Natural killer cell (primary cell): ENCODE measurements at regions not wholly inside any gene's neighbourhood (a gene's known extent, or its start where the extent isn't known, plus 50 kb on each side); places are given as distances from the start of the nearest gene placed in this dataset.

Experiments used
- ATAC-seq, 3 donors: fragments of 150-1000 bp in 2 of 3; fragments of 200-7000 bp in 1 of 3; cut with Tn5 transposase; 1 replicate in 1 of 3; 2 replicates in 2 of 3; pipeline ENCODE4 v1.10.0; 2021; ENCODE audit warnings: mild to moderate bottlenecking in 2 of 3, moderate library complexity in 2 of 3
- DNase-seq, 2 donors: peaks; one replicate each; pipeline versions ENCODE4 v3.0.0 to v3.0.0-alpha.2; 2013 to 2021; ENCODE audit warnings: mixed read lengths in 1 of 2
- H3K27ac ChIP-seq: one replicate; pipeline ENCODE4 v1.5.1; 2013; ENCODE audit warnings: mild to moderate bottlenecking, low read length
- H3K27me3 ChIP-seq: one replicate; pipeline ENCODE4 v1.6.1; 2013; ENCODE audit warnings: low read length; ENCODE audit not compliant: control insufficient read depth, insufficient read depth
- H3K36me3 ChIP-seq: one replicate; pipeline ENCODE4 v1.6.1; 2013; ENCODE audit warnings: low read length; ENCODE audit not compliant: control insufficient read depth, insufficient read depth
- H3K4me1 ChIP-seq: one replicate; pipeline ENCODE4 v1.6.1; 2013; ENCODE audit warnings: low read length; ENCODE audit not compliant: control insufficient read depth, insufficient read depth
- H3K4me3 ChIP-seq: one replicate; pipeline ENCODE4 v1.5.1; 2013; ENCODE audit warnings: low read length
- H3K9me3 ChIP-seq: one replicate; pipeline ENCODE4 v1.6.1; 2013; ENCODE audit warnings: low read length; ENCODE audit not compliant: control insufficient read depth, insufficient read depth
- H3K27ac Mint-ChIP-seq, 2 donors: one replicate each; pipeline ENCODE4 v1.8.0; 2022; ENCODE audit warnings: mild to moderate bottlenecking in 2 of 2, mixed read lengths in 2 of 2, moderate library complexity in 1 of 2
- H3K27me3 Mint-ChIP-seq, 2 donors: one replicate each; pipeline ENCODE4 v1.8.0; 2022; ENCODE audit warnings: low read depth in 2 of 2, mixed read lengths in 2 of 2
- H3K36me3 Mint-ChIP-seq: one replicate; pipeline ENCODE4 v1.8.0; 2022; ENCODE audit warnings: mixed read lengths
- H3K4me1 Mint-ChIP-seq, 2 donors: one replicate each; pipeline ENCODE4 v1.8.0; 2022; ENCODE audit warnings: mixed read lengths in 2 of 2
- H3K4me3 Mint-ChIP-seq: one replicate; pipeline ENCODE4 v1.8.0; 2022; ENCODE audit warnings: mild to moderate bottlenecking, moderate library complexity, mixed read lengths
- H3K9me3 Mint-ChIP-seq, 2 donors: one replicate each; pipeline ENCODE4 v1.8.0; 2022; ENCODE audit warnings: mixed read lengths in 2 of 2
- WGBS: methylation state at CpG from one replicate; pipeline ENCODE4 v1.1.7; 2013; ENCODE audit warnings: missing lambda C conversion rate; ENCODE audit not compliant: insufficient coverage; 5-methylcytosine and 5-hydroxymethylcytosine counted together
- intact Hi-C: fragments of 100-400 bp; cut with micrococcal nuclease; formaldehyde crosslinking; loops from one replicate; pipeline ENCODE4 v1.14.2; 2022
- TF ChIP-seq, protein P1 (sequence below): fragments of 200-600 bp; IDR thresholded peaks from one replicate; pipeline ENCODE4 v1.8.0; 2022; ENCODE audit warnings: antibody characterized with exemption

DNA sequence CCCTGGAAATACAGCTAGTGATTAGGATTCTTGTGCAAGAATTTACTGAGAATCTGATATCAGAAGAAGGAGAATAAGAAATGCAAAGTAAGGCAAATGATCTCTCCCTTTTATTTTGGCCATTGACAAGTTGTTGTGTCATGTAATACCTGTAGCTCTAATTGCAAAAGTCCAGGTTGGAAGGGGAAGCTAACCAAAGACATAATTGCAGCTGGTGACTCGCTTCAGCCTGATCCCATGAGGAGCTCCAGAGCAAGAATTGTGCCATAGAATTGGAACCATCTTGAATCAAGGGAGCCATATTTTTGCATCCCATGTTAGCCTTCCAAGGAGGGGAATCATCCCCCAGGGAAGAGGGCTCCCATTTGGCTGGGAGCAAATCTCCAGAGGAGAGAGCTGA lies 149.6 kb upstream of the MOCS2 start:
- ATAC-seq (no peak), DNase-seq (no peak)
- no peak overlapping the region for H3K27ac Mint-ChIP-seq
- 84% methylated on average over 1 of the region's 1 CpG for WGBS
- H3K4me3 Mint-ChIP-seq = no peak overlapping the region
- no peaks in the 10 kb centered on the region for H3K27me3 Mint-ChIP-seq
- no peaks in the 10 kb centered on the region for H3K36me3 Mint-ChIP-seq
- Histone ChIP-seq H3K27me3 (no peaks in the 10 kb centered on the region), H3K36me3 (no peaks in the 10 kb centered on the region), H3K4me1 (no peaks in the 10 kb centered on the region), H3K4me3 (no peak overlapping the region), H3K9me3 (no peaks in the 10 kb centered on the region), H3K27ac (no peak overlapping the region)
- TF ChIP-seq, protein P1, sequence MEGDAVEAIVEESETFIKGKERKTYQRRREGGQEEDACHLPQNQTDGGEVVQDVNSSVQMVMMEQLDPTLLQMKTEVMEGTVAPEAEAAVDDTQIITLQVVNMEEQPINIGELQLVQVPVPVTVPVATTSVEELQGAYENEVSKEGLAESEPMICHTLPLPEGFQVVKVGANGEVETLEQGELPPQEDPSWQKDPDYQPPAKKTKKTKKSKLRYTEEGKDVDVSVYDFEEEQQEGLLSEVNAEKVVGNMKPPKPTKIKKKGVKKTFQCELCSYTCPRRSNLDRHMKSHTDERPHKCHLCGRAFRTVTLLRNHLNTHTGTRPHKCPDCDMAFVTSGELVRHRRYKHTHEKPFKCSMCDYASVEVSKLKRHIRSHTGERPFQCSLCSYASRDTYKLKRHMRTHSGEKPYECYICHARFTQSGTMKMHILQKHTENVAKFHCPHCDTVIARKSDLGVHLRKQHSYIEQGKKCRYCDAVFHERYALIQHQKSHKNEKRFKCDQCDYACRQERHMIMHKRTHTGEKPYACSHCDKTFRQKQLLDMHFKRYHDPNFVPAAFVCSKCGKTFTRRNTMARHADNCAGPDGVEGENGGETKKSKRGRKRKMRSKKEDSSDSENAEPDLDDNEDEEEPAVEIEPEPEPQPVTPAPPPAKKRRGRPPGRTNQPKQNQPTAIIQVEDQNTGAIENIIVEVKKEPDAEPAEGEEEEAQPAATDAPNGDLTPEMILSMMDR = no peak
- intact Hi-C loops = no loop called here
- peaks cover 0 to 2% of the 10 kb centered on the region in 2 donors for H3K9me3 Mint-ChIP-seq
- no peaks in the 10 kb centered on the region for H3K4me1 Mint-ChIP-seq

DNA sequence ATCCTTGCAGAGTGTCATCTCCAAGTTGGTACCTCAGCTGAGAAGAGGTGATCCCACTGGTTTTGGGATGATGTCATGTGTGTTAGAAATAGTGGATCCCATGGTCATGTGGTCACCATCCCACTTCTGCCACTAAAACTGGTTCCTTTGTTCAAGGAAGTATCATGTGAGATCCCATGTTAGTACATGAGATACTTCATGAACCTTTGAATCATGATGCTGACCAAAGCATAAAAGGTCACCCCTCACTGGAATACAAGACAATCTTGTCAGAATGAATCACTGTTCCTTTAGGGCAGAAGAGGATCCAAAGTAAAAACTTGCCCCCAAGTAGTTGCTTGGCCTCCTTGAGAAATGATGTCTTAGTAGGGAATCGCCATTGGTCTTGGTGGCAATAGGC lies 150.9 kb upstream of the MOCS2 start:
- DNase-seq (no peak), ATAC-seq (no peak)
- no peaks in the 10 kb centered on the region for H3K27me3 ChIP-seq
- 88% methylated on average over 1 of the region's 1 CpG for WGBS
- Mint-ChIP-seq H3K27ac (no peak overlapping the region), H3K4me3 (no peak overlapping the region), H3K27me3 (no peaks in the 10 kb centered on the region), H3K4me1 (no peaks in the 10 kb centered on the region), H3K36me3 (no peaks in the 10 kb centered on the region), H3K9me3 (peaks cover 0 to 2% of the 10 kb centered on the region in 2 donors)
- H3K4me3 ChIP-seq = no peak overlapping the region
- H3K9me3 ChIP-seq = no peaks in the 10 kb centered on the region
- no peaks in the 10 kb centered on the region for H3K36me3 ChIP-seq
- TF ChIP-seq, protein P1 = no peak
- H3K4me1 ChIP-seq = no peaks in the 10 kb centered on the region
- H3K27ac ChIP-seq = no peak overlapping the region
- intact Hi-C loops = no loop called here

DNA sequence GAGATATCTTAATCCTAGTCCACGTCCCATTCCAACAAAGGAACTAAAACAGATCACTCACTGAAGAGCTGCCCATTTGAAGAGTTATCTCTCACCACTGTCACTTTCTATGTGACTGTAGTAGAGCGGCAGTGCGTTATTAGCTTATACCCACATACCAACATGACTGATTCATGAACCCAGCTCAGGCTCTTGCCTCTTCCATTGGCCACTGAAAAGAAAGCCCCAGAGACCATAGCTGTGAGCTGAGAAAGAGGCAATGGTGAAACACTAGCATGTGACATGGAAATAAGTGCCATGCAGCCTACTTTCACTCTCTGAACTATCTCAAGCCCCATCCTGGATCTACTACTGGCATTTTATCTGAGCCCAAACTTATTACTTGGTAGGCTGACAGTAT lies 151.7 kb upstream of the MOCS2 start:
- peaks cover 0 to 4% of the 10 kb centered on the region in 2 donors for H3K9me3 Mint-ChIP-seq
- H3K27me3 Mint-ChIP-seq = no peaks in the 10 kb centered on the region
- no peaks in the 10 kb centered on the region for H3K27me3 ChIP-seq
- WGBS = 49% methylated on average over 3 of the region's 3 CpGs
- H3K27ac ChIP-seq = no peak overlapping the region
- no peaks in the 10 kb centered on the region for H3K4me1 Mint-ChIP-seq
- no peak overlapping the region for H3K27ac Mint-ChIP-seq
- no peaks in the 10 kb centered on the region for H3K36me3 ChIP-seq
- intact Hi-C loops = no loop called here
- no peaks in the 10 kb centered on the region for H3K9me3 ChIP-seq
- H3K4me3 Mint-ChIP-seq = no peak overlapping the region
- no peaks in the 10 kb centered on the region for H3K4me1 ChIP-seq
- H3K4me3 ChIP-seq = no peak overlapping the region
- ATAC-seq (no peak), DNase-seq (no peak)
- H3K36me3 Mint-ChIP-seq = no peaks in the 10 kb centered on the region
- TF ChIP-seq, protein P1 = no peak

DNA sequence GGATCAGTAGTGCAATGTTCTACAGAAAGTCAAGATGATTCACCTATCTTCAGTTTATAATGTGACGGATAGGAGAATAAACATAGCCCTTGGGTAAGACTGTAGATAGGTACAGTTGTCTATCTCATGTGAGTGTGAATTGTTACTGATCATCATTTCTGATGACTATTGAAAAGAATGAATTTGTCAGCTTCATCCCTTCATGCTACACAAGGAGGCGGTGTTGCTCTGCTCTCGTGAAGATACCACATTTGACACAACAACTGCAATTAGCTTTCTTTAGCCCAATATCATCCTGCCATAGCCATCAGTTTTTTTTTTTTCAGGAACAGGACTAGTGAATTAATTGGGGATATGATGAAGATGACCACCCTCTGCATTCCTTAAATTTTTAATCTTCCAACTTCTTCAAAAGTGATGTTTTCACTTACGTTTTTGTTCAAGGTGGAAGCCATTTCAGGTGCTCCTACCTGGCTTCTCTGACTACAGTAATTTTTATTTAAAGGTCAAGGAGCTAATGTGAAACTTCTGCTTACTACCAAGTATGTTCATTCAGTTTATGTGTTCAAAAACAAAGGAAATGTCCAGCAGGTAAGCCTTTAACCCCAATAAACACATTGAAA lies 152.9 kb upstream of the MOCS2 start:
- Mint-ChIP-seq H3K36me3 (no peaks in the 10 kb centered on the region), H3K9me3 (peaks cover 0 to 5% of the 10 kb centered on the region in 2 donors), H3K27me3 (no peaks in the 10 kb centered on the region), H3K4me3 (no peak overlapping the region), H3K4me1 (no peaks in the 10 kb centered on the region), H3K27ac (no peak overlapping the region)
- no peaks in the 10 kb centered on the region for H3K27me3 ChIP-seq
- DNase-seq (no peak), ATAC-seq (no peak)
- no peaks in the 10 kb centered on the region for H3K9me3 ChIP-seq
- H3K36me3 ChIP-seq = no peaks in the 10 kb centered on the region
- H3K27ac ChIP-seq = no peak overlapping the region
- WGBS = 81% methylated on average over 3 of the region's 4 CpGs
- TF ChIP-seq, protein P1 = no peak
- H3K4me1 ChIP-seq = no peaks in the 10 kb centered on the region
- intact Hi-C loops = no loop called here
- H3K4me3 ChIP-seq = no peak overlapping the region
